ENCODE measurements at regions not wholly inside any gene's neighbourhood (a gene's known extent, or its start where the extent isn't known, plus 50 kb on each side); places are given as distances from the start of the nearest gene placed in this dataset.

DNA sequence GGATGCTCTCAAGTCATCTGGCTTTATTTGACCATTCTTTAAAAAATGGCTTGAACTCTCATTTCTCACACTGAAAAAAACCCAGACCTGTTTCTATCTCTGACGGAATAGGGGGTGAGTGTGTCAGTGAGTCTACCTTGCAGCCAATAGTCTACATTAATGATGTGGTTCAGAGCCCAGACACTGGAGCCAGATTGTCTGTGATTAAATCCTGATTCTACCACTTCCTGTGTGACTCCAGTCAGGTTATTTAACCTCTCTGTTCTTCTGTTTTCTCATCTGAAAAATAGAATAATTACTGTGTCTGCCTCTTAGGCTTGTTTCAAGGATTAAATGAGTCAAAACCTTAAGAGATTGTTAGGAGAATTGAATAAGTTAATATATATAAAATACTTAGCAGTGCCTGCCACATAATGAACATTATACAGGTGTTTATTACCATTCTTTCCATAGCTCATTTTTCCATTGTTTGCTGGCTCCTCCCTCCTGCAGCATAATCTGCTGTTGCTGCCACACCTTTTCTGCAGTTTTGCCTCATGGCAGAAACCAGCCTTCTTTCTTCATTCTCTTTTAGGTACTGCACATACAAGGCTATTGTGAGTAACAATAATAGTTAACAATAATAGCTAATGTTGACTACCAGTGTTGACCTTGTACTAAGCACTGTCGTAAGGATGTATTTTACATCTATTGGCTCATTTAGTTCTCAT lies 157.6 kb upstream of the IVNS1ABP start:
- H3K9me3 Mint-ChIP-seq (ENCODE audit: unreplicated experiment), result no peaks in the 10 kb centered on the region

DNA sequence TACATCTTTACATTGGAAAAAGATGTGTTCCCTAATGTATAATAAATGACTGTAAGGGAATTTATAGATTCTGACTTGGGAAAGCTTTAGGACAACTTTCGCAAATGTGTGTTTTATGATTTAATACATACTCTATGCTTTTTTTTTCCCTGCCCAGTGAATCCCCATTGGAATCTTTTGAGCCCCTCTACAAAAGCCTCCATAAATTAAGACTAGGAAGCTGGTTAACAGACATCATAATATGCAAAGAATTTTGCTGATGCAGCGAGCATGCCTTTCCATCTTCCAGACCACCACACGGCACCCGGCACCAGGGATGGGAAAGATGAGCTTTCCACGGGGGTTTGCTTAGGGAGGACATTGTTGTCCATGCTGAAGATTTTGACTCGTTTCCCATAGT lies 156.1 kb upstream of the IVNS1ABP start:
- no peak for TF ChIP-seq CTCF (IDR thresholded peaks at IDR 0.05; ENCODE audit: insufficient read depth in 1 of 2, low read depth in 1 of 2, low read length in 1 of 2, severe bottlenecking in 1 of 2, unreplicated experiment in 1 of 2)
- H3K27ac Mint-ChIP-seq (ENCODE audit: unreplicated experiment), result no peak overlapping the region
- no peaks in the 10 kb centered on the region for H3K36me3 Mint-ChIP-seq (ENCODE audit: insufficient read depth, unreplicated experiment)
- no peaks in the 10 kb centered on the region for H3K9me3 ChIP-seq
- no peaks in the 10 kb centered on the region for H3K27me3 Mint-ChIP-seq (ENCODE audit: insufficient read depth, unreplicated experiment)
- H3K4me3 ChIP-seq (ENCODE audit: low read depth, low read length), result no peak overlapping the region
- CTCF ChIA-PET, result no interaction called here
- no peaks in the 10 kb centered on the region for H3K27me3 ChIP-seq (replicated peaks; ENCODE audit: control insufficient read depth, insufficient read depth, low read length)
- no peaks in the 10 kb centered on the region for H3K4me1 ChIP-seq
- no peak overlapping the region for H3K4me3 Mint-ChIP-seq (ENCODE audit: unreplicated experiment)
- H3K9me3 Mint-ChIP-seq (ENCODE audit: unreplicated experiment), result no peaks in the 10 kb centered on the region
- DNase-seq, result no peak
- no TSS peak for BruUV-seq (replicated peaks)
- POLR2A ChIA-PET, result no interaction called here
- H3K4me1 Mint-ChIP-seq (ENCODE audit: low read depth, unreplicated experiment), result no peaks in the 10 kb centered on the region
- intact Hi-C loops (cut with micrococcal nuclease; ENCODE audit: unreplicated experiment), result no loop called here
- no peaks in the 10 kb centered on the region for H3K36me3 ChIP-seq (ENCODE audit: control insufficient read depth, insufficient read depth, low read length)

More for the DNA sequence above, 157.6 kb upstream of the IVNS1ABP start:
- BruUV-seq (replicated peaks), result no TSS peak
- Mint-ChIP-seq H3K36me3 (ENCODE audit: insufficient read depth, unreplicated experiment) (no peaks in the 10 kb centered on the region), H3K27me3 (ENCODE audit: insufficient read depth, unreplicated experiment) (no peaks in the 10 kb centered on the region), H3K4me1 (ENCODE audit: low read depth, unreplicated experiment) (no peaks in the 10 kb centered on the region), H3K4me3 (ENCODE audit: unreplicated experiment) (no peak overlapping the region), H3K27ac (ENCODE audit: unreplicated experiment) (no peak overlapping the region)
- POLR2A ChIA-PET, result no interaction called here
- H3K4me3 ChIP-seq (ENCODE audit: low read depth, low read length), result no peak overlapping the region
- no peak for DNase-seq
- TF ChIP-seq CTCF (IDR thresholded peaks at IDR 0.05; ENCODE audit: insufficient read depth in 1 of 2, low read depth in 1 of 2, low read length in 1 of 2, severe bottlenecking in 1 of 2, unreplicated experiment in 1 of 2), result no peak
- H3K4me1 ChIP-seq, result no peaks in the 10 kb centered on the region
- CTCF ChIA-PET, result no interaction called here
- no peaks in the 10 kb centered on the region for H3K9me3 ChIP-seq
- H3K27me3 ChIP-seq (replicated peaks; ENCODE audit: control insufficient read depth, insufficient read depth, low read length), result no peaks in the 10 kb centered on the region
- intact Hi-C loops (cut with micrococcal nuclease; ENCODE audit: unreplicated experiment), result no loop called here
- H3K36me3 ChIP-seq (ENCODE audit: control insufficient read depth, insufficient read depth, low read length), result no peaks in the 10 kb centered on the region

DNA sequence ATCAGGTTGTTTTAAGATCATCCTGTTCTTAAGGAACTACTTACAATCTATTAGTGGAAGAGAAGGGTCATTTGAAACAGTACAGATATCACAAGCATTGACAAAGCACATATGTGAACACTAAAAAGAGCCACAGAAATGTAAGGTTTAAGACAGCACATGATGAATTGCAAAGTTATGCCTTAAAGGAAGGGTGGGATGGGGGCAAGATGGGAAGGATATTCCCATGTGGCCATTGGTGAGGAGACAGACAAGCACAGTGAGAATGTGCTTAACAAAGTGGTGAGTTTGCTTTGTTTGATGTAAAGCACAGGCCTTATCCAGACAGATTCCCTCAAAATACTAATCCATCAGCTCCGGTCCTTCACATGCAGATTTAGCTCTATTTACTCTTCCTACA lies 151.6 kb upstream of the IVNS1ABP start:
- CTCF ChIA-PET, result no interaction called here

More for the DNA sequence above, 151.6 kb upstream of the IVNS1ABP start:
- H3K27me3 Mint-ChIP-seq (ENCODE audit: insufficient read depth, unreplicated experiment), result no peaks in the 10 kb centered on the region
- Histone ChIP-seq H3K36me3 (ENCODE audit: control insufficient read depth, insufficient read depth, low read length) (no peaks in the 10 kb centered on the region), H3K27me3 (replicated peaks; ENCODE audit: control insufficient read depth, insufficient read depth, low read length) (no peaks in the 10 kb centered on the region), H3K9me3 (no peaks in the 10 kb centered on the region), H3K4me1 (no peaks in the 10 kb centered on the region), H3K4me3 (ENCODE audit: low read depth, low read length) (no peak overlapping the region)
- TF ChIP-seq CTCF (IDR thresholded peaks at IDR 0.05; ENCODE audit: insufficient read depth in 1 of 2, low read depth in 1 of 2, low read length in 1 of 2, severe bottlenecking in 1 of 2, unreplicated experiment in 1 of 2), result no peak
- intact Hi-C loops (cut with micrococcal nuclease; ENCODE audit: unreplicated experiment), result no loop called here
- H3K27ac Mint-ChIP-seq (ENCODE audit: unreplicated experiment), result no peak overlapping the region
- no peaks in the 10 kb centered on the region for H3K36me3 Mint-ChIP-seq (ENCODE audit: insufficient read depth, unreplicated experiment)
- BruUV-seq (replicated peaks), result no TSS peak
- POLR2A ChIA-PET, result no interaction called here
- H3K4me3 Mint-ChIP-seq (ENCODE audit: unreplicated experiment), result no peak overlapping the region
- no peak for DNase-seq
- H3K9me3 Mint-ChIP-seq (ENCODE audit: unreplicated experiment), result peaks cover 6% of the 10 kb centered on the region
- peaks cover 2% of the 10 kb centered on the region for H3K4me1 Mint-ChIP-seq (ENCODE audit: low read depth, unreplicated experiment)
